ENCODE measurements at regions not wholly inside any gene's neighbourhood (a gene's known extent, or its start where the extent isn't known, plus 50 kb on each side); places are given as distances from the start of the nearest gene placed in this dataset.

DNA sequence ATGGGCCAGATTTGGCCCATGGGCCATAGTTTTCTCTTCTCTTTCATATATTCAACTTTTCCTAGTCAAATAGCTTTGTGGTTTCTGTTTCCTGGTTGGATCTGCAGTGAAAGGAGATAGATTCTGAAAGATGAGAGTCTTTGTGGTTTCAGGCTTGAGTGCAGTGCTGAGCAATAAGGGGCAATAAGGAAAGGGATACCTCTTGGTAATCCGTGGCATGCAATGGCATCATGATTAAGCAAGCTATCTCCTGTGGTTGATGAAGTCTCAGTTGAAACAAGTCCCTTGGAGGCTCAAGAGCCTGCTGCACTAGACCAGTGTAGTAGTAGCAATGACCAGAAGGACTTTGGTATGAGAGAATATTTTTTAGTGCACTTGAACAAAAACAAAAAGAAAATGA lies 187.7 kb upstream of the CNTNAP2 start:
- TF ChIP-seq FOSL1 (IDR thresholded peaks at IDR 0.05; ENCODE audit: low read depth) (no peak), POLR2AphosphoS5 (IDR thresholded peaks at IDR 0.05; ENCODE audit: low read depth, low read length) (no peak), CTCF (IDR thresholded peaks at IDR 0.05 in 2 of 3, conservative IDR thresholded peaks at IDR 0.05 in 1 of 3; ENCODE audit: borderline replicate concordance in 1 of 3, insufficient read depth in 1 of 3, low read depth in 2 of 3, low read length in 2 of 3) (no peak)

Data from HCT116 (cell line).